T-helper 17 cell (primary cell): ENCODE measurements at regions not wholly inside any gene's neighbourhood (a gene's known extent, or its start where the extent isn't known, plus 50 kb on each side); places are given as distances from the start of the nearest gene placed in this dataset.

ENCODE experiments used
- ATAC-seq: fragments of 150-1000 bp; cut with Tn5 transposase; 2 replicates; pipeline ENCODE4 v1.10.0; 2021; ENCODE audit warnings: mild to moderate bottlenecking, moderate library complexity
- DNase-seq, 3 donors: peaks; one replicate each; pipeline versions ENCODE4 v3.0.0 to v3.0.0-alpha.2; 2020 to 2021
- H3K9me3 ChIP-seq: one replicate; pipeline ENCODE4 v1.7.0; 2013; ENCODE audit warnings: low read length, mild to moderate bottlenecking; ENCODE audit not compliant: control insufficient read depth, poor library complexity, severe bottlenecking
- H3K27ac Mint-ChIP-seq: one replicate; pipeline ENCODE4 v1.8.0; 2022; ENCODE audit warnings: mild to moderate bottlenecking, moderate library complexity, mixed read lengths
- H3K27me3 Mint-ChIP-seq: one replicate; pipeline ENCODE4 v1.8.0; 2022; ENCODE audit warnings: mixed read lengths
- H3K36me3 Mint-ChIP-seq: one replicate; pipeline ENCODE4 v1.8.0; 2022; ENCODE audit warnings: low read depth, mixed read lengths
- H3K4me1 Mint-ChIP-seq: one replicate; pipeline ENCODE4 v1.8.0; 2022; ENCODE audit warnings: mild to moderate bottlenecking, mixed read lengths
- H3K4me3 Mint-ChIP-seq: one replicate; pipeline ENCODE4 v1.8.0; 2022; ENCODE audit warnings: mild to moderate bottlenecking, moderate library complexity, mixed read lengths

GRCh38 chr15:37638116-37638515, 296.3 kb upstream of the TMCO5A start:
- H3K9me3 ChIP-seq: no peaks in the 10 kb centered on the region
- Mint-ChIP-seq H3K27me3 (no peaks in the 10 kb centered on the region), H3K36me3 (no peaks in the 10 kb centered on the region), H3K4me3 (no peak overlapping the region), H3K4me1 (no peaks in the 10 kb centered on the region), H3K27ac (no peak overlapping the region)
- ATAC-seq: no peak
- DNase-seq: no peak

DNA sequence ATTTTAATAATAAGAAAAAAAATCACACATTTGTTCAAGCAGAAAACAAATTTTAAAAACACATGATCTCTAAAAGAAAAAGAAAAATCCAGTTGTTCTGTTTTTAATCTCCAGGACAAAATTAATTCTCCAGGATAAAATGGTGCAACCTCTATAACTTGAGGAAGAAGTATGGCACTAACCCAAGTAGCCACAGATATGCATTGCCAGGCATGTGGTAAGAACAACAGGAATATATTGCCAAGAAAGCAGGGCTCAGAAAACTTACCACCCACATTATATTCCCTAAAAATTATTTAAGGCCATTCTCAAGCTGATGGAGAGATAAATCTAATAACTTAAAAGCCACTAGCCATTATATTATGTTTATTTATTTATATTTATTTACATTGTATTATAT, 295.7 kb upstream of the TMCO5A start:
- Mint-ChIP-seq H3K36me3 (no peaks in the 10 kb centered on the region), H3K4me3 (no peak overlapping the region), H3K27ac (no peak overlapping the region), H3K4me1 (no peaks in the 10 kb centered on the region), H3K27me3 (no peaks in the 10 kb centered on the region)
- H3K9me3 ChIP-seq: no peaks in the 10 kb centered on the region
- ATAC-seq (no peak), DNase-seq (no peak)

- Mint-ChIP-seq H3K4me3 (no peak overlapping the region), H3K27ac (no peak overlapping the region), H3K27me3 (no peaks in the 10 kb centered on the region), H3K36me3 (no peaks in the 10 kb centered on the region), H3K4me1 (no peaks in the 10 kb centered on the region)
- DNase-seq (no peak), ATAC-seq (no peak)
- no peaks in the 10 kb centered on the region for H3K9me3 ChIP-seq
Observed at GRCh38 chr15:37652646-37653417, 281.6 kb upstream of the TMCO5A start.

DNA sequence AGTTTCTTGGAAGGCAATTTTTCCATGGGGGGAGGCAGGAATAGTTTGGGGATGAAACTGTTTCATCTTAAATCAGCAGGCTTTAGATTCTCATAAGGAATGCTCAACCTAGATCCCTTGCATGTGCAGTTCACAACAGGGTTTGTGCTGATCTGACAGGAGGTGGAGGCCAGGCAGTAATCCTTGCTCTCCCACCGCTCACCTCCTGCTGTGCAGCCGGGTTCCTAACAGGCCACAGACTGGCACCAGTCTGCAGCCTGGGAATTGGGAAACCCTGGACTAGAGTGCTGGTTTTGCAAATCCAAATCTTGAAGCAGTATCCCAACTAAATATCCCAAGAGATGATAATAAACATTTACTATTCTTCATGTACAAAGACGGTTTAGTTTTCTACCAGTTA, 256.3 kb upstream of the TMCO5A start:
- Mint-ChIP-seq H3K4me3 (no peak overlapping the region), H3K27ac (no peak overlapping the region), H3K4me1 (no peaks in the 10 kb centered on the region), H3K36me3 (no peaks in the 10 kb centered on the region), H3K27me3 (no peaks in the 10 kb centered on the region)
- no peak for DNase-seq
- no peak for ATAC-seq
- no peaks in the 10 kb centered on the region for H3K9me3 ChIP-seq

DNA sequence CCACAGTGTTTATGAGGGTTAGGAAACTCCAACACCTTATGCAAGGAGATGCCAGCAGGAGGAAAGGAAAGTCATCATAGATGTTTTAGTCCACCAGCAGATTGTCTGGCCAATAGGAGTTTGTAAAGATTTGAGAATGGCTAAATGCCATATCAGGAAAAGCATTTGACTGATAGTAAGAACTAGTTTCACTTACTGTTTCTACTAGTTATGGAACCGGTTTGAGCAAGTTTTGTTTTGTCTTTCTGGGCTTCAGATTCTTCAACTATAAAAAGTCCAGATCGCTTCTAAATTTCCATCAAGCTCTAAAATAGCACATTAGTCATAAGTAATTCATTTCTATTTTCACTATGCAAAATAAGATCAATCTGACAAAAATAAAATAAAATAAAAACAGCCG, 254.8 kb upstream of the TMCO5A start:
- Mint-ChIP-seq H3K27me3 (no peaks in the 10 kb centered on the region), H3K36me3 (no peaks in the 10 kb centered on the region), H3K4me3 (no peak overlapping the region), H3K4me1 (no peaks in the 10 kb centered on the region), H3K27ac (no peak overlapping the region)
- DNase-seq: no peak
- H3K9me3 ChIP-seq: no peaks in the 10 kb centered on the region
- no peak for ATAC-seq

DNA sequence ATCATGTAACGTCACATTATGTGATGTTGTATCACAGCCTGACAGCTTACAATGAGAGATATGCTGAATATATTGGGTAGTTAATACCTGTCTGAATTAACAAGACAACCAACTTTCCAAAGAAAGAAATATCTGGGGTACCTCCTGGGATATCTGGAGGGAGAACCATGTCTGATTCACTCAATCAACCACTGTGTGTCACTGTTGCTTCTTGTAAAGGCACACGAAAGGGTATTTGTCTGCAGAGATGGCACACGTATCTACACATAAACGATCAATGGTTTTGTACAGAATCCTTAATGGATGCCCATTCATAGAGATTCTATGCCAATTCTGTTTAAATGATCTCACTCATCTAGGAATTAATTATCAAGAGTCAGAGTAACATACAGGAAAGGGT, 252.1 kb upstream of the TMCO5A start:
- DNase-seq: no peak
- ATAC-seq: no peak
- no peaks in the 10 kb centered on the region for H3K36me3 Mint-ChIP-seq
- H3K27me3 Mint-ChIP-seq: no peaks in the 10 kb centered on the region
- no peak overlapping the region for H3K4me3 Mint-ChIP-seq
- H3K9me3 ChIP-seq: no peaks in the 10 kb centered on the region
- no peak overlapping the region for H3K27ac Mint-ChIP-seq
- no peaks in the 10 kb centered on the region for H3K4me1 Mint-ChIP-seq

DNA sequence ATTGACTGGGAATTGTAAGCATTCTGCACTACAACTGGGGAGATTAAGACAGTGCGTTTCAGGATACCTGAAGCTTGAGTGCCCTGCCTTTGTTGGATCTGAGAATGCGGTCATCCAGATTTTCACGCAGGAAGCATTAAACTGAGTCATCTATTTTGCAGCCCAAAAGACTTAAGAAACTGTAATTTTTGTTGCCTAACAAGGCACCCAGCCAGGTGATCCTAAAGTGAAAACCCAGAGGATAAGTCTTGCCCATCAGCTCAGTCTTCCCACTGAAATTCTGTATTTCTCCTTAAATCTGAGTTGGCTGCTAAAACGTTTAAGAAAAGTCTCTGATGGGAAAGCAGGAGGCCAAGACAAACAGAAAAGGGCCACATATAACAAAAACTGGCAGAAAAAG, 242.5 kb upstream of the TMCO5A start:
- no peak overlapping the region for H3K4me3 Mint-ChIP-seq
- no peaks in the 10 kb centered on the region for H3K4me1 Mint-ChIP-seq
- no peak for DNase-seq
- no peak for ATAC-seq
- H3K27me3 Mint-ChIP-seq: no peaks in the 10 kb centered on the region
- no peaks in the 10 kb centered on the region for H3K36me3 Mint-ChIP-seq
- H3K27ac Mint-ChIP-seq: no peak overlapping the region
- H3K9me3 ChIP-seq: no peaks in the 10 kb centered on the region

GRCh38 chr15:37693926-37694325, 240.5 kb upstream of the TMCO5A start:
- ATAC-seq (no peak), DNase-seq (no peak)
- Mint-ChIP-seq H3K4me1 (no peaks in the 10 kb centered on the region), H3K4me3 (no peak overlapping the region), H3K27me3 (no peaks in the 10 kb centered on the region), H3K27ac (no peak overlapping the region), H3K36me3 (no peaks in the 10 kb centered on the region)
- H3K9me3 ChIP-seq: no peaks in the 10 kb centered on the region

DNA sequence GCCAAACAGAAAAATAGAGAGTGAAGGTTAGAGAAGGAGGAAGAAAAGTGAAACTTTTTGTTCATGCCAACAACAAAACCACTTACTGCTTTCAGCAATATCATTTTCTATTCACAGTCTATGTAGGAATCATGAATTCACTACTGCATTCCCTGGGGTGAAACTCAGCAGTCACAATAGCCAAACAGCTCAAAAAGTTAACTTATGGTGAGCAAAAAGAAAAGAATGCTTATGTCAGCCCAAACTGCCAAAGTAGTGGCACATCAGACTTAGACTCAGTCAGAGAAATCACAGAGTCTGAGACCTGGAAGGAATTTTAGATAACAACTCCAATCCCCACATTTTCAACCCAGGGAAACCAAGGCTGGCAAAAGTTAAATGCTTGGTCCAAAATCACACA, 238.7 kb upstream of the TMCO5A start:
- no peaks in the 10 kb centered on the region for H3K9me3 ChIP-seq
- DNase-seq (no peak), ATAC-seq (no peak)
- Mint-ChIP-seq H3K36me3 (no peaks in the 10 kb centered on the region), H3K4me3 (no peak overlapping the region), H3K27me3 (no peaks in the 10 kb centered on the region), H3K4me1 (no peaks in the 10 kb centered on the region), H3K27ac (no peak overlapping the region)

GRCh38 chr15:37698679-37699078, 235.8 kb upstream of the TMCO5A start:
- Mint-ChIP-seq H3K27me3 (no peaks in the 10 kb centered on the region), H3K36me3 (no peaks in the 10 kb centered on the region), H3K27ac (no peak overlapping the region), H3K4me1 (no peaks in the 10 kb centered on the region), H3K4me3 (no peak overlapping the region)
- no peaks in the 10 kb centered on the region for H3K9me3 ChIP-seq
- DNase-seq: no peak
- ATAC-seq: no peak

DNA sequence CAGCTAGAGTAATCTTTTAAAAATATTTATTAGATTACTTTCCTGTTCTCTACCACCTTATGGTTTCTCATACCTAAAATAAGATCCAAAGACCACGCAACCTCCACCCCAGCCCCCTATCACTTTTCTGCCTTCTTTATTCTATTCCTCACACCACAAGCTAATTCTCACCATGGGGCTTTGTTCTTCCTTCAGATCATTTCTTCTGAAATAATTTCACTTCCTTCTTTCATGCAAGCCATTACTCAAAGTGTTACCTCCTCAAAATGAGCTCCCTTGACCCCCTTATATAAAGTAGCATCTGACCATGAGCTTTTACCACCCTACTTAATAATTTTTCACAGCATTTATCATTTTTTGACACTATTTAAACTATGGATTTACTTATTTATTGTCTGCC, 233.2 kb upstream of the TMCO5A start:
- no peak overlapping the region for H3K4me3 Mint-ChIP-seq
- no peak for ATAC-seq
- H3K27ac Mint-ChIP-seq: no peak overlapping the region

GRCh38 chr15:37709669-37710068, 224.8 kb upstream of the TMCO5A start:
- no peak overlapping the region for H3K4me3 Mint-ChIP-seq
- ATAC-seq (no peak), DNase-seq (no peak)
- H3K9me3 ChIP-seq: no peaks in the 10 kb centered on the region
- H3K27ac Mint-ChIP-seq: no peak overlapping the region
- no peaks in the 10 kb centered on the region for H3K27me3 Mint-ChIP-seq
- H3K4me1 Mint-ChIP-seq: no peaks in the 10 kb centered on the region
- H3K36me3 Mint-ChIP-seq: no peaks in the 10 kb centered on the region

More for the DNA sequence above, 233.2 kb upstream of the TMCO5A start:
- no peak for DNase-seq
- Mint-ChIP-seq H3K36me3 (no peaks in the 10 kb centered on the region), H3K4me1 (no peaks in the 10 kb centered on the region), H3K27me3 (no peaks in the 10 kb centered on the region)
- H3K9me3 ChIP-seq: no peaks in the 10 kb centered on the region

GRCh38 chr15:37715101-37715500, 219.3 kb upstream of the TMCO5A start:
- DNase-seq (no peak), ATAC-seq (no peak)
- no peaks in the 10 kb centered on the region for H3K4me1 Mint-ChIP-seq
- H3K4me3 Mint-ChIP-seq: no peak overlapping the region
- H3K9me3 ChIP-seq: no peaks in the 10 kb centered on the region
- no peak overlapping the region for H3K27ac Mint-ChIP-seq
- no peaks in the 10 kb centered on the region for H3K27me3 Mint-ChIP-seq
- no peaks in the 10 kb centered on the region for H3K36me3 Mint-ChIP-seq

- no peak for ATAC-seq
- Mint-ChIP-seq H3K36me3 (no peaks in the 10 kb centered on the region), H3K27ac (no peak overlapping the region), H3K27me3 (no peaks in the 10 kb centered on the region), H3K4me3 (no peak overlapping the region), H3K4me1 (no peaks in the 10 kb centered on the region)
- no peaks in the 10 kb centered on the region for H3K9me3 ChIP-seq
- no peak for DNase-seq
Observed at GRCh38 chr15:37720267-37720666, 214.2 kb upstream of the TMCO5A start.
